Parathyroid adenoma (tissue), 2 donors: ENCODE measurements at regions not wholly inside any gene's neighbourhood (a gene's known extent, or its start where the extent isn't known, plus 50 kb on each side); places are given as distances from the start of the nearest gene placed in this dataset.

Source experiments
- H2AFZ ChIP-seq: fragments of 300-600 bp; sonication (generic); one replicate; pipeline ENCODE4 v1.7.0; 2017; ENCODE audit warnings: antibody characterized with exemption, mild to moderate bottlenecking
- H3K27ac ChIP-seq: fragments of 300-600 bp; sonication (generic); one replicate; pipeline ENCODE4 v1.7.0; 2017
- H3K27me3 ChIP-seq: fragments of 300-600 bp; sonication (generic); one replicate; pipeline ENCODE4 v1.7.0; 2017; ENCODE audit warnings: low read length; ENCODE audit not compliant: control insufficient read depth, insufficient read depth
- H3K36me3 ChIP-seq: fragments of 300-600 bp; sonication (generic); one replicate; pipeline ENCODE4 v1.7.0; 2017; ENCODE audit warnings: low read length; ENCODE audit not compliant: control insufficient read depth, insufficient read depth
- H3K4me1 ChIP-seq: fragments of 300-600 bp; sonication (generic); one replicate; pipeline ENCODE4 v1.7.0; 2017; ENCODE audit warnings: control low read depth
- H3K4me2 ChIP-seq: fragments of 300-600 bp; sonication (generic); one replicate; pipeline ENCODE4 v1.7.0; 2017; ENCODE audit warnings: low read length
- H3K4me3 ChIP-seq: fragments of 300-600 bp; sonication (generic); one replicate; pipeline ENCODE4 v1.7.0; 2017; ENCODE audit warnings: low read depth, low read length
- H3K79me2 ChIP-seq: fragments of 300-600 bp; sonication (generic); one replicate; pipeline ENCODE4 v1.7.0; 2017; ENCODE audit warnings: control low read depth
- H3K9ac ChIP-seq: fragments of 300-600 bp; sonication (generic); one replicate; pipeline ENCODE4 v1.7.0; 2017; ENCODE audit warnings: mild to moderate bottlenecking
- H3K9me3 ChIP-seq: fragments of 300-600 bp; sonication (generic); one replicate; pipeline ENCODE4 v1.7.0; 2017; ENCODE audit warnings: low read length; ENCODE audit not compliant: control insufficient read depth
- TF ChIP-seq, protein P1 (sequence below): fragments of 300-600 bp; sonication (generic); IDR thresholded peaks from one replicate; pipeline ENCODE4 v1.7.0; 2017; ENCODE audit warnings: antibody characterized with exemption, mild to moderate bottlenecking
- donor health status: primary hyperparathyroidism.

DNA sequence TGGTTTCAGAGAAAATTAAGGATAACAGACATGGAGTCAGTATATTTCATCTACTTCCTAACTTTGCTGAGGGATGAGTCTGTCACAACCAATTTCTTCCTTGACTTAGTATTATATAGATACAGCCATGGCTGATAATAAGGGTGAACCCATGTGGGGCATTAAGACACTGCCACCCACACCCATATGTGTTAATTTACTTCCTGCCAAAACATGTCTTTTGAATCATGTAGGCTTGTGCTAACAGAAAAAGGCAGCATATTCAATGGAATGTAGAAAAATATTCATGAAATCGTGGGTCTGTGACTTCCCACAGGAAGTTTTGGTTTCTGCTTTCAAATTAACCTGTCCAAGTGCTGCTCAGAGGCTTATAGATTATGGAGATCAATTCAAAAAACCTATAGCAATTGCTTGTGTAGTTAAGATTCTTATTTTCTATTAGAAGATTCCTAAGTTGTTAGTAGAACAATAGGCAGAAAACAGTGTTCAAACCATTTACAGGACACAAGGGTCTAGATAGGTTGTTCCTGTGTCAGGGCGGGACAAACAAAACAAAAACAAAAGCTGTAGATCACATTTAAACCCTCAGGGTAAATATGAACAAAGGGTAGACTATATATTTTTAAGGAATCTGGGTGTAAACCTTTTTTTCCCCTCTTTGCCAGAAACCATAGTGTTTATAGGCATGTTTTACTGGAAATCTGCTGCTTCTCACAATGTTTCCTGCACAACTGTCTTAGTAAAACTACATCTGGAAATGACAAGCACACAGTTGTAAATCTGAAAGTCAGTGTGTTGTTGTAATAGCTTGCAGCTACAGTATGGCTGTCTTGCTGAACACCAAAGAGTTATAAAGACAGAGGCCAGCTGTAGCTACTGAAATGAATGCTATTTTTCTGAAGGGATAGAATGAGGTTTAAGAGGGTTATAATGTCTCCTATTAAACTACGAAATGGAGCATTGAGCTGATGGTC, 691.2 kb downstream of the EPHA4 start:
- H3K4me1 ChIP-seq: no peaks in the 10 kb centered on the region
- no peak overlapping the region for H3K4me2 ChIP-seq
- no peaks in the 10 kb centered on the region for H3K27me3 ChIP-seq
- no peak overlapping the region for H3K9ac ChIP-seq
- no peak overlapping the region for H2AFZ ChIP-seq
- H3K36me3 ChIP-seq: no peaks in the 10 kb centered on the region
- no peaks in the 10 kb centered on the region for H3K79me2 ChIP-seq
- TF ChIP-seq, protein P1, sequence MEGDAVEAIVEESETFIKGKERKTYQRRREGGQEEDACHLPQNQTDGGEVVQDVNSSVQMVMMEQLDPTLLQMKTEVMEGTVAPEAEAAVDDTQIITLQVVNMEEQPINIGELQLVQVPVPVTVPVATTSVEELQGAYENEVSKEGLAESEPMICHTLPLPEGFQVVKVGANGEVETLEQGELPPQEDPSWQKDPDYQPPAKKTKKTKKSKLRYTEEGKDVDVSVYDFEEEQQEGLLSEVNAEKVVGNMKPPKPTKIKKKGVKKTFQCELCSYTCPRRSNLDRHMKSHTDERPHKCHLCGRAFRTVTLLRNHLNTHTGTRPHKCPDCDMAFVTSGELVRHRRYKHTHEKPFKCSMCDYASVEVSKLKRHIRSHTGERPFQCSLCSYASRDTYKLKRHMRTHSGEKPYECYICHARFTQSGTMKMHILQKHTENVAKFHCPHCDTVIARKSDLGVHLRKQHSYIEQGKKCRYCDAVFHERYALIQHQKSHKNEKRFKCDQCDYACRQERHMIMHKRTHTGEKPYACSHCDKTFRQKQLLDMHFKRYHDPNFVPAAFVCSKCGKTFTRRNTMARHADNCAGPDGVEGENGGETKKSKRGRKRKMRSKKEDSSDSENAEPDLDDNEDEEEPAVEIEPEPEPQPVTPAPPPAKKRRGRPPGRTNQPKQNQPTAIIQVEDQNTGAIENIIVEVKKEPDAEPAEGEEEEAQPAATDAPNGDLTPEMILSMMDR: no peak
- no peaks in the 10 kb centered on the region for H3K9me3 ChIP-seq
- no peak overlapping the region for H3K27ac ChIP-seq
- no peak overlapping the region for H3K4me3 ChIP-seq

GRCh38 chr2:220882507-220882906, 689.6 kb downstream of the EPHA4 start:
- Histone ChIP-seq H3K9me3 (no peaks in the 10 kb centered on the region), H3K36me3 (no peaks in the 10 kb centered on the region), H3K79me2 (no peaks in the 10 kb centered on the region)

GRCh38 chr2:220885593-220885992, 686.5 kb downstream of the EPHA4 start:
- H3K9me3 ChIP-seq: no peaks in the 10 kb centered on the region
- H3K4me2 ChIP-seq: no peak overlapping the region
- H3K4me1 ChIP-seq: no peaks in the 10 kb centered on the region
- no peak overlapping the region for H2AFZ ChIP-seq
- no peaks in the 10 kb centered on the region for H3K36me3 ChIP-seq
- H3K79me2 ChIP-seq: no peaks in the 10 kb centered on the region
- no peaks in the 10 kb centered on the region for H3K27me3 ChIP-seq
- H3K4me3 ChIP-seq: no peak overlapping the region
- TF ChIP-seq, protein P1: no peak
- no peak overlapping the region for H3K27ac ChIP-seq
- H3K9ac ChIP-seq: no peak overlapping the region

More at GRCh38 chr2:220882507-220882906, 689.6 kb downstream of the EPHA4 start:
- H3K9ac ChIP-seq: no peak overlapping the region
- H3K27ac ChIP-seq: no peak overlapping the region
- no peaks in the 10 kb centered on the region for H3K27me3 ChIP-seq
- no peak overlapping the region for H3K4me3 ChIP-seq
- H2AFZ ChIP-seq: no peak overlapping the region
- TF ChIP-seq, protein P1: no peak
- H3K4me1 ChIP-seq: no peaks in the 10 kb centered on the region
- no peak overlapping the region for H3K4me2 ChIP-seq

- Histone ChIP-seq H3K9me3 (no peaks in the 10 kb centered on the region), H3K4me3 (no peak overlapping the region)
Measured at GRCh38 chr2:220887271-220887870, 684.7 kb downstream of the EPHA4 start.

More at GRCh38 chr2:220887271-220887870, 684.7 kb downstream of the EPHA4 start:
- TF ChIP-seq, protein P1: no peak
- Histone ChIP-seq H3K9ac (no peak overlapping the region), H3K27ac (no peak overlapping the region), H3K4me1 (no peaks in the 10 kb centered on the region), H3K36me3 (no peaks in the 10 kb centered on the region), H3K79me2 (no peaks in the 10 kb centered on the region), H3K27me3 (no peaks in the 10 kb centered on the region), H2AFZ (no peak overlapping the region), H3K4me2 (no peak overlapping the region)
